ENCODE measurements at regions not wholly inside any gene's neighbourhood (a gene's known extent, or its start where the extent isn't known, plus 50 kb on each side); places are given as distances from the start of the nearest gene placed in this dataset.

DNA sequence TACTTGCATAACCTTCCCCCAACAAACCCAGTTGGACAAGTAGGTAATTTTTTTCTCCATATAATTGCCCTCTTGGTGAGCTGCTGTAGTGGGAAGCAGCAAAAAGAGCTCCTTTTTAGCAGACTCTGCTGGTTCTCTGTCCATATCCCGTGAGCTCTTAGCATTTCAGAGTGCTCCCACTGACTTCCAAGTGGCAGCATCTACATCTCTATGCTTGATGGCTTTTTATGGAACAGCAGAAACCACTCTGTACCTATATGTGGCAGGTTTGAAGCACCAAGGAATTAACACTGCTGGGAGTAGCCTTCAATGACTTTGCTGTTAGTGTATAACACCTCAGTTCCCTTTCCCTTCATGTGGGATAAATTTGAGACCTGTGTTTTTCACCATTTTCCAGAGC is 168.4 kb upstream of the NHS start:
- no peak overlapping the region for H3K27ac ChIP-seq
- no peak overlapping the region for H3K4me2 ChIP-seq
- no peaks in the 10 kb centered on the region for H3K9me3 ChIP-seq
- no peak for DNase-seq (ENCODE audit: low read depth in 1 of 2, low spot score in 1 of 2)
- H3K4me3 ChIP-seq, result no peak overlapping the region
- TF ChIP-seq RAD21 (conservative IDR thresholded peaks at IDR 0.05 in 1 of 2, IDR thresholded peaks at IDR 0.05 in 1 of 2) (no peak), CTCF (IDR thresholded peaks at IDR 0.05) (no peak), JUNB (IDR thresholded peaks at IDR 0.05) (no peak), ZFP36 (IDR thresholded peaks at IDR 0.05; ENCODE audit: borderline replicate concordance, partially characterized antibody) (no peak), CHD4 (IDR thresholded peaks at IDR 0.05; ENCODE audit: borderline replicate concordance) (no peak), HOXB13 (CRISPR knock-in tag; IDR thresholded peaks at IDR 0.05; ENCODE audit: low read depth) (no peak), FOSB (CRISPR knock-in tag; IDR thresholded peaks at IDR 0.05) (no peak), MYC (IDR thresholded peaks at IDR 0.05; ENCODE audit: borderline replicate concordance, low read length) (no peak), RFX5 (IDR thresholded peaks at IDR 0.05) (no peak), EHF (CRISPR knock-in tag; IDR thresholded peaks at IDR 0.05) (no peak), CEBPB (IDR thresholded peaks at IDR 0.05) (no peak), HEYL (CRISPR knock-in tag; IDR thresholded peaks at IDR 0.05) (no peak), POLR2A (IDR thresholded peaks at IDR 0.05; ENCODE audit: low read length) (no peak), GATA3 (IDR thresholded peaks at IDR 0.05; ENCODE audit: borderline replicate concordance) (no peak), SMC3 (IDR thresholded peaks at IDR 0.05) (no peak)
- TF ChIP-seq, protein P1, sequence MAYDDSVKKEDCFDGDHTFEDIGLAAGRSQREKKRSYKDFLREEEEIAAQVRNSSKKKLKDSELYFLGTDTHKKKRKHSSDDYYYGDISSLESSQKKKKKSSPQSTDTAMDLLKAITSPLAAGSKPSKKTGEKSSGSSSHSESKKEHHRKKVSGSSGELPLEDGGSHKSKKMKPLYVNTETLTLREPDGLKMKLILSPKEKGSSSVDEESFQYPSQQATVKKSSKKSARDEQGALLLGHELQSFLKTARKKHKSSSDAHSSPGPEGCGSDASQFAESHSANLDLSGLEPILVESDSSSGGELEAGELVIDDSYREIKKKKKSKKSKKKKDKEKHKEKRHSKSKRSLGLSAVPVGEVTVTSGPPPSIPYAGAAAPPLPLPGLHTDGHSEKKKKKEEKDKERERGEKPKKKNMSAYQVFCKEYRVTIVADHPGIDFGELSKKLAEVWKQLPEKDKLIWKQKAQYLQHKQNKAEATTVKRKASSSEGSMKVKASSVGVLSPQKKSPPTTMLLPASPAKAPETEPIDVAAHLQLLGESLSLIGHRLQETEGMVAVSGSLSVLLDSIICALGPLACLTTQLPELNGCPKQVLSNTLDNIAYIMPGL (CRISPR knock-in tag; IDR thresholded peaks at IDR 0.05; ENCODE audit: borderline replicate concordance), result no peak
- peak; percentile 94 for FAIRE-seq
- POLR2A ChIA-PET, result no interaction called here
- CTCF ChIA-PET, result no interaction called here
- no peak for ATAC-seq
- no peaks in the 10 kb centered on the region for H3K4me1 ChIP-seq
- WGBS (ENCODE audit: missing lambda C conversion rate), result 0% methylated on average over 1 of the region's 1 CpG

- no peak overlapping the region for H3K4me2 ChIP-seq
- H3K27ac ChIP-seq, result no peak overlapping the region
- H3K9me3 ChIP-seq, result peaks cover 3% of the 10 kb centered on the region; the same call in 2 of the 3 replicates
- FAIRE-seq, result no peak
- ChIA-PET POLR2A (no interaction called here), CTCF (interaction anchor here (1.3 to 1.7 kb wide), 2 partner anchors 19 to 28 kb away, joined by 3 read pairs; no protein-coding TSS in a partner anchor)
- H3K4me1 ChIP-seq, result no peaks in the 10 kb centered on the region
- DNase-seq (ENCODE audit: low read depth in 1 of 2, low spot score in 1 of 2), result no peak
- no peak for TF ChIP-seq HEYL (CRISPR knock-in tag; IDR thresholded peaks at IDR 0.05)
- TF ChIP-seq FOSL2 (IDR thresholded peaks at IDR 0.05), result no peak
- TF ChIP-seq FOSL2 (CRISPR knock-in tag; IDR thresholded peaks at IDR 0.05), result no peak
- TF ChIP-seq CEBPB (IDR thresholded peaks at IDR 0.05), result peak in 1 of 2 experiments; percentile 26; a peak in 1 of 4 replicates
- ATAC-seq, result no peak
- H3K4me3 ChIP-seq, result no peak overlapping the region
- WGBS (ENCODE audit: missing lambda C conversion rate), result 4% methylated on average over 4 of the region's 4 CpGs
Observed at GRCh38 chrX:17214962-17215361, 160.0 kb upstream of the NHS start.

- no peaks in the 10 kb centered on the region for H3K4me1 ChIP-seq
- no peak for ATAC-seq
- POLR2A ChIA-PET, result no interaction called here
- CTCF ChIA-PET, result no interaction called here
- H3K4me2 ChIP-seq, result no peak overlapping the region
- no peak for FAIRE-seq
- no peak for DNase-seq (ENCODE audit: low read depth in 1 of 2, low spot score in 1 of 2)
- TF ChIP-seq, protein P2, sequence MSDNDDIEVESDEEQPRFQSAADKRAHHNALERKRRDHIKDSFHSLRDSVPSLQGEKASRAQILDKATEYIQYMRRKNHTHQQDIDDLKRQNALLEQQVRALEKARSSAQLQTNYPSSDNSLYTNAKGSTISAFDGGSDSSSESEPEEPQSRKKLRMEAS (IDR thresholded peaks at IDR 0.05), result no peak
- TF ChIP-seq ZC3H11A (IDR thresholded peaks at IDR 0.05), result no peak
- no peak overlapping the region for H3K27ac ChIP-seq
- H3K4me3 ChIP-seq, result no peak overlapping the region
- no peaks in the 10 kb centered on the region for H3K9me3 ChIP-seq
Observed at GRCh38 chrX:17226736-17227135, 148.3 kb upstream of the NHS start.
